Endothelial cell (in vitro differentiated cells): ENCODE measurements at regions not wholly inside any gene's neighbourhood (a gene's known extent, or its start where the extent isn't known, plus 50 kb on each side); places are given as distances from the start of the nearest gene placed in this dataset.

Experiments
- DNase-seq: peaks from one replicate; pipeline ENCODE4 v3.0.0; 2021; ENCODE audit warnings: low spot score
- H3K27ac Mint-ChIP-seq: one replicate; pipeline ENCODE4 v1.8.0; 2021; ENCODE audit warnings: mixed read lengths, inconsistent platforms; ENCODE audit not compliant: unreplicated experiment
- H3K27me3 Mint-ChIP-seq: one replicate; pipeline ENCODE4 v1.8.0; 2021; ENCODE audit warnings: mild to moderate bottlenecking, moderate library complexity, mixed read lengths, inconsistent platforms; ENCODE audit not compliant: unreplicated experiment
- H3K36me3 Mint-ChIP-seq: one replicate; pipeline ENCODE4 v1.8.0; 2021; ENCODE audit warnings: mild to moderate bottlenecking, low read depth, mixed read lengths, inconsistent platforms; ENCODE audit not compliant: unreplicated experiment
- H3K4me1 Mint-ChIP-seq: one replicate; pipeline ENCODE4 v1.8.0; 2021; ENCODE audit warnings: mild to moderate bottlenecking, mixed read lengths, inconsistent platforms; ENCODE audit not compliant: unreplicated experiment
- H3K4me3 Mint-ChIP-seq: one replicate; pipeline ENCODE4 v1.8.0; 2021; ENCODE audit warnings: mild to moderate bottlenecking, mixed read lengths, inconsistent platforms; ENCODE audit not compliant: unreplicated experiment
- H3K9me3 Mint-ChIP-seq: one replicate; pipeline ENCODE4 v1.8.0; 2021; ENCODE audit warnings: mixed read lengths, inconsistent platforms; ENCODE audit not compliant: unreplicated experiment
- TF ChIP-seq, protein P1 (sequence below): fragments of 200-600 bp; sonication (generic); IDR thresholded peaks from one replicate; pipeline ENCODE4 v1.5.0; 2021; ENCODE audit warnings: antibody characterized with exemption; ENCODE audit not compliant: unreplicated experiment

DNA sequence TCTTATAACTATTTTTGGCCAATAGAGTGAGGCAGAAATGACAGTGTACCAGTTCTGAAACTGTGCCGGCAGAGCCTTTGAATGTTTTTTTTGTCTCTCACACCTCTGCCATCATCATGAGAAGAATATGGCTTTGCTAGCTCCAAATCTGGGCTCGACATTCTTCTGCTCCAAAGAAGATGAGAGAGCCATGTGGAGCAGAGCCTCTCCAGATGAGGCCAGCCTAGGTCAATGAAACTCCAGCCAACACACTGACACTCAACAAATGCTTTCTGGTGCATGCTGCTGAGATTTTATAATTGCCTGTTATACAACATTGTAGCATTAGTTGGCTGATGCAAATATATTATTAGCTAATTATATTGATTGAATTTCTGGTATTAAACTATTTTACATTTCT is 154.7 kb downstream of the SLC38A4 start:
- Mint-ChIP-seq H3K9me3 (no peaks in the 10 kb centered on the region), H3K4me3 (no peak overlapping the region), H3K27ac (no peak overlapping the region), H3K36me3 (no peaks in the 10 kb centered on the region), H3K27me3 (no peaks in the 10 kb centered on the region), H3K4me1 (no peaks in the 10 kb centered on the region)
- TF ChIP-seq, protein P1, sequence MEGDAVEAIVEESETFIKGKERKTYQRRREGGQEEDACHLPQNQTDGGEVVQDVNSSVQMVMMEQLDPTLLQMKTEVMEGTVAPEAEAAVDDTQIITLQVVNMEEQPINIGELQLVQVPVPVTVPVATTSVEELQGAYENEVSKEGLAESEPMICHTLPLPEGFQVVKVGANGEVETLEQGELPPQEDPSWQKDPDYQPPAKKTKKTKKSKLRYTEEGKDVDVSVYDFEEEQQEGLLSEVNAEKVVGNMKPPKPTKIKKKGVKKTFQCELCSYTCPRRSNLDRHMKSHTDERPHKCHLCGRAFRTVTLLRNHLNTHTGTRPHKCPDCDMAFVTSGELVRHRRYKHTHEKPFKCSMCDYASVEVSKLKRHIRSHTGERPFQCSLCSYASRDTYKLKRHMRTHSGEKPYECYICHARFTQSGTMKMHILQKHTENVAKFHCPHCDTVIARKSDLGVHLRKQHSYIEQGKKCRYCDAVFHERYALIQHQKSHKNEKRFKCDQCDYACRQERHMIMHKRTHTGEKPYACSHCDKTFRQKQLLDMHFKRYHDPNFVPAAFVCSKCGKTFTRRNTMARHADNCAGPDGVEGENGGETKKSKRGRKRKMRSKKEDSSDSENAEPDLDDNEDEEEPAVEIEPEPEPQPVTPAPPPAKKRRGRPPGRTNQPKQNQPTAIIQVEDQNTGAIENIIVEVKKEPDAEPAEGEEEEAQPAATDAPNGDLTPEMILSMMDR, result no peak
- no peak for DNase-seq

- no peak overlapping the region for H3K27ac Mint-ChIP-seq
- no peaks in the 10 kb centered on the region for H3K9me3 Mint-ChIP-seq
Measured at GRCh38 chr12:46670636-46671035, 155.2 kb downstream of the SLC38A4 start.

DNA sequence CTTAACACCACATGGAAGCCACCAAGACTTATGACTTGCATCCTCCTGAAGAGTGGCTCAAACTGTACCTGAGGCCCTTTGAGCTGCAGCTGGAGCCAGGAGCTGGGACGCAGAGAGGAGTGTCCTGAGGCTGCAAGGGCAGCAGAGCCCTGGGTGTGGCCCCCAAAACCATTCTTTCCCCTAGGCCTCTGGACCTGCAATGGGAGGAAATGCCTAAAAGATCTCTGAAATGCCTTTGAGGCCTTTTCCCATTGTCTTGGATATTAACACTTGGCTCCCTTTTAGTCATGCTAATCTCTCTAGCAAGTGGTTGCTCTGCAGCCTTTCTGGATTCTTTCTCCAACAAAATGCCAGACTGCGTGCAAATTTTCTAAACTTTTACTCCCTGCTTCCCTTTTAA is 156.1 kb downstream of the SLC38A4 start:
- no peak for DNase-seq
- H3K27ac Mint-ChIP-seq, result no peak overlapping the region
- TF ChIP-seq, protein P1, result no peak
- no peaks in the 10 kb centered on the region for H3K36me3 Mint-ChIP-seq
- peaks cover 3% of the 10 kb centered on the region for H3K4me1 Mint-ChIP-seq
- H3K27me3 Mint-ChIP-seq, result no peaks in the 10 kb centered on the region
- H3K9me3 Mint-ChIP-seq, result no peaks in the 10 kb centered on the region
- H3K4me3 Mint-ChIP-seq, result no peak overlapping the region

More at GRCh38 chr12:46670636-46671035, 155.2 kb downstream of the SLC38A4 start:
- TF ChIP-seq, protein P1, result no peak
- no peaks in the 10 kb centered on the region for H3K4me1 Mint-ChIP-seq
- DNase-seq, result no peak
- no peaks in the 10 kb centered on the region for H3K36me3 Mint-ChIP-seq
- no peaks in the 10 kb centered on the region for H3K27me3 Mint-ChIP-seq
- H3K4me3 Mint-ChIP-seq, result no peak overlapping the region

- H3K27ac Mint-ChIP-seq, result no peak overlapping the region
- no peak for DNase-seq
- no peak overlapping the region for H3K4me3 Mint-ChIP-seq
- TF ChIP-seq, protein P1, result no peak
- no peaks in the 10 kb centered on the region for H3K36me3 Mint-ChIP-seq
- no peaks in the 10 kb centered on the region for H3K9me3 Mint-ChIP-seq
- peaks cover 3% of the 10 kb centered on the region for H3K4me1 Mint-ChIP-seq
- H3K27me3 Mint-ChIP-seq, result no peaks in the 10 kb centered on the region
Measured at GRCh38 chr12:46667551-46667950, 158.2 kb downstream of the SLC38A4 start.

GRCh38 chr12:46664761-46665287 is 161.0 kb downstream of the SLC38A4 start:
- no peak overlapping the region for H3K27ac Mint-ChIP-seq

More at GRCh38 chr12:46664761-46665287, 161.0 kb downstream of the SLC38A4 start:
- Mint-ChIP-seq H3K9me3 (no peaks in the 10 kb centered on the region), H3K4me3 (no peak overlapping the region), H3K36me3 (no peaks in the 10 kb centered on the region), H3K27me3 (no peaks in the 10 kb centered on the region), H3K4me1 (peaks cover 14% of the 10 kb centered on the region)
- TF ChIP-seq, protein P1, result no peak
- no peak for DNase-seq
